HL-60/S4 (cell line): ENCODE measurements at regions not wholly inside any gene's neighbourhood (a gene's known extent, or its start where the extent isn't known, plus 50 kb on each side); places are given as distances from the start of the nearest gene placed in this dataset.

Source experiments
- in situ Hi-C: fragments of 300-500 bp; cut with MboI; formaldehyde crosslinking; loops from 2 replicates; pipeline ENCODE4 v1.14.3; 2022; ENCODE audit warnings: low sequenced_read_pairs

- in situ Hi-C loops, result no loop called here
These were observed 70.6 kb upstream of the PHACTR1 start for GRCh38 chr6:12645941-12646340.

- in situ Hi-C loops, result no loop called here
These were observed 68.4 kb upstream of the PHACTR1 start for GRCh38 chr6:12648171-12648570.

GRCh38 chr6:12649325-12649724 is 67.2 kb upstream of the PHACTR1 start:
- in situ Hi-C loops, result no loop called here

- in situ Hi-C loops, result no loop called here
These were observed 63.1 kb upstream of the PHACTR1 start for GRCh38 chr6:12653486-12653885.

GRCh38 chr6:12654107-12654506 is 62.5 kb upstream of the PHACTR1 start:
- in situ Hi-C loops, result no loop called here

- in situ Hi-C loops, result no loop called here
These were observed 62.1 kb upstream of the PHACTR1 start for GRCh38 chr6:12654514-12654913.

GRCh38 chr6:12656906-12657305 is 59.7 kb upstream of the PHACTR1 start:
- in situ Hi-C loops, result no loop called here

- in situ Hi-C loops, result no loop called here
These were observed 58.7 kb upstream of the PHACTR1 start for GRCh38 chr6:12657884-12658283.

- in situ Hi-C loops, result no loop called here
These were observed 55.0 kb upstream of the PHACTR1 start for GRCh38 chr6:12661432-12662089.
